ENCODE measurements at regions not wholly inside any gene's neighbourhood (a gene's known extent, or its start where the extent isn't known, plus 50 kb on each side); places are given as distances from the start of the nearest gene placed in this dataset.
A peak's percentile ranks its signal among the peaks of the same experiment; 100 is the strongest.

GRCh38 chr5:72681781-72682180 is 134.7 kb upstream of the TNPO1 start:
- Histone ChIP-seq H3K9me3 (ENCODE audit: control insufficient read depth, low read depth, low read length) (no peaks in the 10 kb centered on the region), H2BK5ac (ENCODE audit: insufficient read length, low read length) (no peak overlapping the region), H3K56ac (ENCODE audit: insufficient read length, low read depth, low read length) (no peak overlapping the region), H2BK20ac (ENCODE audit: low read depth, low read length, poor library complexity, severe bottlenecking) (no peak overlapping the region), H3K9ac (ENCODE audit: extremely low read depth, insufficient read length, low read length) (no peak overlapping the region), H3K79me1 (ENCODE audit: insufficient read depth, low read depth, low read length, poor library complexity, severe bottlenecking) (no peaks in the 10 kb centered on the region), H3K27me3 (ENCODE audit: insufficient read depth, low read length) (no peaks in the 10 kb centered on the region), H4K91ac (ENCODE audit: insufficient read length, low read depth, low read length) (no peak overlapping the region), H3K27ac (ENCODE audit: insufficient read length, low read depth, low read length) (no peak overlapping the region), H4K8ac (replicated peaks; ENCODE audit: insufficient read length, low read depth, low read length) (no peak overlapping the region), H3K23ac (ENCODE audit: insufficient read length, low read depth, low read length) (no peak overlapping the region), H3K4ac (ENCODE audit: low read depth, low read length) (no peak overlapping the region), H3K14ac (ENCODE audit: insufficient read depth, low read length) (no peak overlapping the region), H3K18ac (ENCODE audit: insufficient read length, low read depth, low read length) (no peak overlapping the region), H2BK12ac (ENCODE audit: insufficient read length, low read depth, low read length) (no peak overlapping the region), H2AFZ (ENCODE audit: low read length) (no peak overlapping the region), H3K79me2 (ENCODE audit: insufficient read depth, low read length) (no peaks in the 10 kb centered on the region), H2BK15ac (ENCODE audit: low read depth, low read length) (no peak overlapping the region), H2AK5ac (ENCODE audit: insufficient read length, low read length) (no peak overlapping the region), H3K4me2 (ENCODE audit: insufficient read depth, insufficient read length, low read length) (no peak overlapping the region), H4K20me1 (ENCODE audit: control insufficient read depth, insufficient read depth, insufficient read length) (no peaks in the 10 kb centered on the region), H4K5ac (ENCODE audit: insufficient read length, low read depth, low read length) (no peak overlapping the region), H3K4me1 (ENCODE audit: insufficient read depth, low read length) (no peaks in the 10 kb centered on the region), H2BK120ac (ENCODE audit: low read depth, low read length, poor library complexity, severe bottlenecking) (no peak overlapping the region), H3T11ph (ENCODE audit: low read length) (no peak overlapping the region), H3K23me2 (ENCODE audit: insufficient read length, low read depth, low read length, poor library complexity, severe bottlenecking) (no peaks in the 10 kb centered on the region)
- Mint-ChIP-seq H3K4me1 (no peaks in the 10 kb centered on the region), H3K4me3 (no peak overlapping the region), H3K27me3 (ENCODE audit: low read depth) (peaks cover 3% of the 10 kb centered on the region; the same call in 1 of the 2 replicates), H3K9me3 (peaks cover 17 to 18% of the 10 kb centered on the region in 2 experiments), H3K36me3 (ENCODE audit: insufficient read depth in 1 of 3, low read depth in 3 of 3) (peaks cover 0 to 11% (median 4%) of the 10 kb centered on the region in 3 experiments; a peak in 3 of 7 replicates), H3K27ac (peak overlapping the region in 1 of 3 experiments; percentile 61; a peak in 1 of 7 replicates)
- TF ChIP-seq, protein P1, sequence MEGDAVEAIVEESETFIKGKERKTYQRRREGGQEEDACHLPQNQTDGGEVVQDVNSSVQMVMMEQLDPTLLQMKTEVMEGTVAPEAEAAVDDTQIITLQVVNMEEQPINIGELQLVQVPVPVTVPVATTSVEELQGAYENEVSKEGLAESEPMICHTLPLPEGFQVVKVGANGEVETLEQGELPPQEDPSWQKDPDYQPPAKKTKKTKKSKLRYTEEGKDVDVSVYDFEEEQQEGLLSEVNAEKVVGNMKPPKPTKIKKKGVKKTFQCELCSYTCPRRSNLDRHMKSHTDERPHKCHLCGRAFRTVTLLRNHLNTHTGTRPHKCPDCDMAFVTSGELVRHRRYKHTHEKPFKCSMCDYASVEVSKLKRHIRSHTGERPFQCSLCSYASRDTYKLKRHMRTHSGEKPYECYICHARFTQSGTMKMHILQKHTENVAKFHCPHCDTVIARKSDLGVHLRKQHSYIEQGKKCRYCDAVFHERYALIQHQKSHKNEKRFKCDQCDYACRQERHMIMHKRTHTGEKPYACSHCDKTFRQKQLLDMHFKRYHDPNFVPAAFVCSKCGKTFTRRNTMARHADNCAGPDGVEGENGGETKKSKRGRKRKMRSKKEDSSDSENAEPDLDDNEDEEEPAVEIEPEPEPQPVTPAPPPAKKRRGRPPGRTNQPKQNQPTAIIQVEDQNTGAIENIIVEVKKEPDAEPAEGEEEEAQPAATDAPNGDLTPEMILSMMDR (conservative IDR thresholded peaks at IDR 0.05): no peak
- no CpG with 5 or more reads among the region's 3 CpGs for WGBS (ENCODE audit: extremely low coverage, insufficient read length, low lambda C conversion rate)
- DNase-seq: no peak

All from H9 (cell line).